GM19351 (cell line): ENCODE measurements at regions not wholly inside any gene's neighbourhood (a gene's known extent, or its start where the extent isn't known, plus 50 kb on each side); places are given as distances from the start of the nearest gene placed in this dataset.

Experiments used
- ATAC-seq: cut with Tn5 transposase; IDR thresholded peaks from one replicate; pipeline ENCODE4 v1.9.1; 2021; ENCODE audit warnings: mild to moderate bottlenecking, moderate library complexity; ENCODE audit not compliant: unreplicated experiment

- no peak for ATAC-seq
Observed at GRCh38 chr4:135777361-135777760, 1575.8 kb upstream of the PABPC4L start.

- ATAC-seq: no peak
Observed at GRCh38 chr4:135775909-135776308, 1574.3 kb upstream of the PABPC4L start.

GRCh38 chr4:135770505-135770904 lies 1568.9 kb upstream of the PABPC4L start:
- no peak for ATAC-seq

- no peak for ATAC-seq
Observed at GRCh38 chr4:135744928-135745327, 1543.3 kb upstream of the PABPC4L start.

GRCh38 chr4:135741583-135741982 lies 1540.0 kb upstream of the PABPC4L start:
- no peak for ATAC-seq

- no peak for ATAC-seq
Observed at GRCh38 chr4:135739354-135739753, 1537.8 kb upstream of the PABPC4L start.

- ATAC-seq: no peak
Observed at GRCh38 chr4:135735512-135735911, 1533.9 kb upstream of the PABPC4L start.

GRCh38 chr4:135732448-135732847 lies 1530.9 kb upstream of the PABPC4L start:
- ATAC-seq: no peak

- ATAC-seq: no peak
Observed at GRCh38 chr4:135731682-135732081, 1530.1 kb upstream of the PABPC4L start.

- ATAC-seq: no peak
Observed at GRCh38 chr4:135724421-135724820, 1522.8 kb upstream of the PABPC4L start.

GRCh38 chr4:135718019-135718418 lies 1516.4 kb upstream of the PABPC4L start:
- no peak for ATAC-seq

- no peak for ATAC-seq
Observed at GRCh38 chr4:135705343-135705742, 1503.8 kb upstream of the PABPC4L start.

- ATAC-seq: no peak
Observed at GRCh38 chr4:135694066-135694465, 1492.5 kb upstream of the PABPC4L start.

- no peak for ATAC-seq
Observed at GRCh38 chr4:135684001-135684400, 1482.4 kb upstream of the PABPC4L start.

GRCh38 chr4:135672202-135672601 lies 1470.6 kb upstream of the PABPC4L start:
- no peak for ATAC-seq

- no peak for ATAC-seq
Observed at GRCh38 chr4:135670548-135670947, 1469.0 kb upstream of the PABPC4L start.
